ENCODE measurements at regions not wholly inside any gene's neighbourhood (a gene's known extent, or its start where the extent isn't known, plus 50 kb on each side); places are given as distances from the start of the nearest gene placed in this dataset.

DNA sequence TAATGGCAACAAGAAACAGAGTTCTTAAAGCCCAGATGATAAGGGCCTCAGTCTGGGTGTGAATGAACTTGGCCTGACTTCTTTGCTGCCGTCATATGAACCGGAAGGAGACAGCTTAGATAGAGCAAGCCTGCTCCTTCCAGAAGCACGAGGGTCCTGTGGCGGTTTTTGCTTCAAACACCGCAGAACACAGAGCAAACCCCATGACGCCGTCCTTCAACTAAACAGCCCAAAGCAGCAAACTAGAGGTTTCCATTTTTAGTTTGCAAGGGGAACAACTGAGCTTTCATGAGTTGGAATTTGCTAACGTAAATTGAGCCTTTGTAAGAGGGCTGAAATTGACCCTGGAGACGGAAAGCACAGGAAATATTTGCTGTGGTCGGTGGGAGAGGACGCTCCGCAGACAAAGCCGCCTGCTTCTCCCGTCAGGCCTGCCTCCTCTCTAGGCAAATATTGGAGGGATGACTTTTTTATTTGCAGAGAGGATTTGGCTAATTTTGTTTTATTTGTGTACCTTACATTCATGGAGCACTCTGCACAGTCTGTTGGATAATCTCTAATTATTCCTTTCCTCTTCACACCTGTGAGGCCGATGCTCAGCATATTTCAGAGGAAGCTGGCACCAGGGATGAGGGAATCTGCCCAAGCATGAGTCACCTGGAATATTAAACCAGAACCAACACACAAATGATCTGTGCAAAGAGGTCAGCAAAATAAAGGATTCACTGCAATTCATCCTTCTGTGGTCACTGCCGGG lies 134.0 kb upstream of the NCK2 start:
- ATAC-seq (replicated peaks in 1 of 4) = no peak
- CTCF ChIA-PET = no interaction called here
- H3K4me3 Mint-ChIP-seq = no peak overlapping the region

DNA sequence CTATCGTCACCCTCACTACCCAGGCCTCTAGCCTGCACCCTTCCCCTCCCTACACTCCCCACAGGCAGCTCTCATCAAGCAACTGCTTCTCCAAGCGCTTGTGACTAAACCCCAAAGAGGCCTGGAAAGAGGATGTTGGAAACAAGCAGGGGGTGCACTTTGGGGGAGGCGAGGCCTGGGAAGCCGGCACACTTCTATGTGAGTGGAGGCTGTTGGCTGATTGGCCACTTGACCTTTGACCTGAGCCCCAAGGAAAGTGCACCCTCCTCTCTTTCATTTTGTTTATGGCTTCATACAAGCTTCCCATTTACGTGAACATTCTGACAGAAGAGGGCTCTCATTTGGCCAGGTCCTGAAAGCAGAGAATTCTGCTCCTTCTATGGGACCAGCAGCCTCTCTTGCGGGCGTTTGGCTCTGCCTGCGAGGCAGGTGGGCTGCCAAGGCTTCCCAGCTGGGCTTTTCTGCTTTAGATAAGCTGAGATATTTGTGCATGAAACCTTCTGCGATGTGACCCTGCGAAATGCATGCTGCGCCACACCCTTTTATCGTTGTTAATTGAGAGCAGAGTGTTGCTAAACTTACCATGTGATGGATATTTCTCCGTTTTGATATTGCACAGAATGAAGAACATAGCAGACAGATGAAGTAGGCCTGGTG lies 134.8 kb upstream of the NCK2 start:
- WGBS (ENCODE audit: insufficient coverage) = 88% methylated on average over 10 of the region's 13 CpGs
- no peak overlapping the region for H3K27ac Mint-ChIP-seq
- no peaks in the 10 kb centered on the region for H3K27me3 Mint-ChIP-seq
- no peaks in the 10 kb centered on the region for H3K4me1 ChIP-seq (ENCODE audit: control insufficient read depth in 1 of 2, extremely low read depth in 1 of 2, insufficient read depth in 2 of 2, low read length in 2 of 2)
- H3K4me3 Mint-ChIP-seq = no peak overlapping the region
- H3K9me3 ChIP-seq = no peaks in the 10 kb centered on the region
- ChIA-PET CTCF (no interaction called here), POLR2A (no interaction called here)
- H3K4me3 ChIP-seq (ENCODE audit: control insufficient read depth in 1 of 2, extremely low read depth in 1 of 2, low read length in 1 of 2) = no peak overlapping the region
- no peaks in the 10 kb centered on the region for H3K9me3 Mint-ChIP-seq
- ATAC-seq (replicated peaks in 1 of 4) = no peak
- no peaks in the 10 kb centered on the region for H3K36me3 Mint-ChIP-seq
- DNase-seq = no peak
- H3K36me3 ChIP-seq (ENCODE audit: control insufficient read depth in 2 of 2, extremely low read depth in 1 of 2, insufficient read depth in 1 of 2, low read length in 1 of 2) = no peaks in the 10 kb centered on the region
- H3K27ac ChIP-seq (ENCODE audit: low read length) = no peak overlapping the region
- no peaks in the 10 kb centered on the region for H3K4me1 Mint-ChIP-seq
- H3K27me3 ChIP-seq (replicated peaks in 1 of 2; ENCODE audit: control insufficient read depth in 2 of 2, extremely low read depth in 1 of 2, insufficient read depth in 2 of 2, low read length in 1 of 2) = no peaks in the 10 kb centered on the region

More for the DNA sequence above, 134.0 kb upstream of the NCK2 start:
- H3K9me3 Mint-ChIP-seq = no peaks in the 10 kb centered on the region
- no peak overlapping the region for H3K4me3 ChIP-seq (ENCODE audit: control insufficient read depth in 1 of 2, extremely low read depth in 1 of 2, low read length in 1 of 2)
- POLR2A ChIA-PET = no interaction called here
- H3K27ac Mint-ChIP-seq = no peak overlapping the region
- H3K27me3 Mint-ChIP-seq = no peaks in the 10 kb centered on the region
- H3K4me1 ChIP-seq (ENCODE audit: control insufficient read depth in 1 of 2, extremely low read depth in 1 of 2, insufficient read depth in 2 of 2, low read length in 2 of 2) = no peaks in the 10 kb centered on the region
- H3K27ac ChIP-seq (ENCODE audit: low read length) = no peak overlapping the region
- H3K36me3 Mint-ChIP-seq = no peaks in the 10 kb centered on the region
- no peaks in the 10 kb centered on the region for H3K36me3 ChIP-seq (ENCODE audit: control insufficient read depth in 2 of 2, extremely low read depth in 1 of 2, insufficient read depth in 1 of 2, low read length in 1 of 2)
- DNase-seq = no peak
- 88% methylated on average over 10 of the region's 16 CpGs for WGBS (ENCODE audit: insufficient coverage)
- H3K4me1 Mint-ChIP-seq = no peaks in the 10 kb centered on the region
- no peaks in the 10 kb centered on the region for H3K27me3 ChIP-seq (replicated peaks in 1 of 2; ENCODE audit: control insufficient read depth in 2 of 2, extremely low read depth in 1 of 2, insufficient read depth in 2 of 2, low read length in 1 of 2)
- H3K9me3 ChIP-seq = no peaks in the 10 kb centered on the region

DNA sequence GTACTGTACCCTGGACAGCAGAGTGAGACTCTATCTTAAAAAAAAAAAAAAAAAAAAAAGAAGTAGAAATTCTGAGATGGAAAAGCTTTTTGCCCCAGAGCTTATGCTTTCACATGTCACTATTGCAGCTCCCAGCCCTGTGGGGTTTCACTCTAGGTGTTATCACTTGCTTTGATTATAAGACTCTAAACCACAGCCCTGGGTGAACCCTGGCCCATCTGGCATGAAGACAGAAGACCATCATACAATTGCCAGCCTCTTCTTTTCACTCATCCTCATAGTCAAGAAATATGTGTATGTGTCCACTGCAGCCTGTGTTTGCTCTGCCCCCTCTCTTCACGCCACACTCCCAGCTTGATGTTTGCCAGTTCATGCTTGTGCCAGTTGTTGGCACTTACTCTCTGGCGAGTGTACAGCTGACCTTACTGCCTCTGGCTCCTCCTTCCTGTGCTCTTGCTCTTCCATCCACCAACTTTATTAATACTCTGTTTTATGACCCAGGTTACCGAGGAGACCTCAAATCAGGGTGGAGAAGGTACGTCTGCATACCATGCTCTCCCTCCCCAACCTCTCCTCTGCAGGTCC lies 136.7 kb upstream of the NCK2 start:
- H3K27ac Mint-ChIP-seq = no peak overlapping the region
- H3K9me3 ChIP-seq = no peaks in the 10 kb centered on the region
- H3K36me3 Mint-ChIP-seq = no peaks in the 10 kb centered on the region
- 83% methylated on average over 4 of the region's 4 CpGs for WGBS (ENCODE audit: insufficient coverage)
- CTCF ChIA-PET = no interaction called here
- H3K4me3 Mint-ChIP-seq = no peak overlapping the region
- no peaks in the 10 kb centered on the region for H3K9me3 Mint-ChIP-seq
- ATAC-seq (replicated peaks in 1 of 4) (no peak), DNase-seq (no peak)
- no peaks in the 10 kb centered on the region for H3K36me3 ChIP-seq (ENCODE audit: control insufficient read depth in 2 of 2, extremely low read depth in 1 of 2, insufficient read depth in 1 of 2, low read length in 1 of 2)
- no peak overlapping the region for H3K27ac ChIP-seq (ENCODE audit: low read length)
- no peaks in the 10 kb centered on the region for H3K27me3 Mint-ChIP-seq
- POLR2A ChIA-PET = interaction anchor here in 1 of 2 donors (0.6 kb wide), 1 partner anchor 219 kb away, joined by 4 read pairs; no protein-coding TSS in a partner anchor
- H3K4me3 ChIP-seq (ENCODE audit: control insufficient read depth in 1 of 2, extremely low read depth in 1 of 2, low read length in 1 of 2) = no peak overlapping the region
- no peaks in the 10 kb centered on the region for H3K27me3 ChIP-seq (replicated peaks in 1 of 2; ENCODE audit: control insufficient read depth in 2 of 2, extremely low read depth in 1 of 2, insufficient read depth in 2 of 2, low read length in 1 of 2)
- no peaks in the 10 kb centered on the region for H3K4me1 ChIP-seq (ENCODE audit: control insufficient read depth in 1 of 2, extremely low read depth in 1 of 2, insufficient read depth in 2 of 2, low read length in 2 of 2)
- H3K4me1 Mint-ChIP-seq = no peaks in the 10 kb centered on the region

DNA sequence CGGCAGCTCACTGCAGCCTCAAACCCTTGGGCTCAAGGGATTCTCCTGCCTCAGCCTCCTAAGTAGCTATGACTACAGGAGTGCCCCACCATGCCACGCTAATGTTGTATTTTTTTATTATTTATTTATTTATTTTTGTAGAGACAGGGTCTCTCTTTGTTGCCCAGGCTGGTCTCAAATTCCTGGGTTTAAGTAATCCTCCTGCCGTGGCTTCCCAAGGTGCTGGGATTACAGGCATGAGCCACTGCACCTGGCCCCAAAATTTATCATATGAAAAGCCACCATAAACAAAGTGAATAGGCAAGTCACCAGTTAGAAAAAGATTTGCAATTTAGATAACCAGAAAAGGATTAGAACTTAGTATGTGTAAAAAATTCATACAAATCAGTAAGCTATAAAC lies 138.6 kb upstream of the NCK2 start:
- H3K4me1 ChIP-seq (ENCODE audit: control insufficient read depth in 1 of 2, extremely low read depth in 1 of 2, insufficient read depth in 2 of 2, low read length in 2 of 2) = no peaks in the 10 kb centered on the region
- H3K27me3 ChIP-seq (replicated peaks in 1 of 2; ENCODE audit: control insufficient read depth in 2 of 2, extremely low read depth in 1 of 2, insufficient read depth in 2 of 2, low read length in 1 of 2) = no peaks in the 10 kb centered on the region
- ATAC-seq (replicated peaks in 1 of 4) (no peak), DNase-seq (no peak)
- ChIA-PET CTCF (no interaction called here), POLR2A (no interaction called here)
- H3K27ac ChIP-seq (ENCODE audit: low read length) = no peak overlapping the region
- Mint-ChIP-seq H3K27ac (no peak overlapping the region), H3K36me3 (no peaks in the 10 kb centered on the region), H3K27me3 (peaks cover 0 to 2% of the 10 kb centered on the region in 2 donors), H3K4me1 (no peaks in the 10 kb centered on the region), H3K9me3 (no peaks in the 10 kb centered on the region), H3K4me3 (no peak overlapping the region)
- no peaks in the 10 kb centered on the region for H3K9me3 ChIP-seq
- 80% methylated on average over 1 of the region's 3 CpGs for WGBS (ENCODE audit: insufficient coverage)
- no peaks in the 10 kb centered on the region for H3K36me3 ChIP-seq (ENCODE audit: control insufficient read depth in 2 of 2, extremely low read depth in 1 of 2, insufficient read depth in 1 of 2, low read length in 1 of 2)
- H3K4me3 ChIP-seq (ENCODE audit: control insufficient read depth in 1 of 2, extremely low read depth in 1 of 2, low read length in 1 of 2) = no peak overlapping the region

DNA sequence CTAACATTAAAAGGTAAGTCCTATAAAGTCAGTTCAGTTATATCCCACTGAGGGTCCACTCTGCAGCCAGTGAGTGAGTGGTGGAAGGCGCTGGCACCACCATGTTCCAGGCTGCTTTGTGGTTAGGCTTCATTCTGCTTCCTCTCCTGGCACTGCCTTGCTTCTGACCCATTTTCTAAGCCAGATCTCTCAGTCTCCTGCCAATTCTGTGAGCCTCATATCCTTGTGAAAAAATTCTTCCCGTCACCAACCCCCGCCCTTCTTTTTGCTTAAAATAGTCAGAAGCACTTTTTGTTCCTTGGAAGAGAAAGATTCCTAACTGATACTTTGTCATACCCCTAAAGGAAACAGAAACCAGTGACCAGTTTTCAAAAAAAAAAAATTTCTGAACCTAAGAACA lies 139.8 kb upstream of the NCK2 start:
- Histone ChIP-seq H3K27me3 (replicated peaks in 1 of 2; ENCODE audit: control insufficient read depth in 2 of 2, extremely low read depth in 1 of 2, insufficient read depth in 2 of 2, low read length in 1 of 2) (no peaks in the 10 kb centered on the region), H3K36me3 (ENCODE audit: control insufficient read depth in 2 of 2, extremely low read depth in 1 of 2, insufficient read depth in 1 of 2, low read length in 1 of 2) (no peaks in the 10 kb centered on the region), H3K9me3 (no peaks in the 10 kb centered on the region), H3K4me3 (ENCODE audit: control insufficient read depth in 1 of 2, extremely low read depth in 1 of 2, low read length in 1 of 2) (no peak overlapping the region), H3K27ac (ENCODE audit: low read length) (no peak overlapping the region), H3K4me1 (ENCODE audit: control insufficient read depth in 1 of 2, extremely low read depth in 1 of 2, insufficient read depth in 2 of 2, low read length in 2 of 2) (no peaks in the 10 kb centered on the region)
- Mint-ChIP-seq H3K27me3 (peaks cover 0 to 2% of the 10 kb centered on the region in 2 donors), H3K36me3 (no peaks in the 10 kb centered on the region), H3K4me1 (no peaks in the 10 kb centered on the region), H3K27ac (no peak overlapping the region), H3K4me3 (no peak overlapping the region), H3K9me3 (no peaks in the 10 kb centered on the region)
- POLR2A ChIA-PET = no interaction called here
- no CpG with 5 or more reads among the region's 3 CpGs for WGBS (ENCODE audit: insufficient coverage)
- no peak for ATAC-seq (replicated peaks in 1 of 4)
- CTCF ChIA-PET = no interaction called here
- DNase-seq = no peak

DNA sequence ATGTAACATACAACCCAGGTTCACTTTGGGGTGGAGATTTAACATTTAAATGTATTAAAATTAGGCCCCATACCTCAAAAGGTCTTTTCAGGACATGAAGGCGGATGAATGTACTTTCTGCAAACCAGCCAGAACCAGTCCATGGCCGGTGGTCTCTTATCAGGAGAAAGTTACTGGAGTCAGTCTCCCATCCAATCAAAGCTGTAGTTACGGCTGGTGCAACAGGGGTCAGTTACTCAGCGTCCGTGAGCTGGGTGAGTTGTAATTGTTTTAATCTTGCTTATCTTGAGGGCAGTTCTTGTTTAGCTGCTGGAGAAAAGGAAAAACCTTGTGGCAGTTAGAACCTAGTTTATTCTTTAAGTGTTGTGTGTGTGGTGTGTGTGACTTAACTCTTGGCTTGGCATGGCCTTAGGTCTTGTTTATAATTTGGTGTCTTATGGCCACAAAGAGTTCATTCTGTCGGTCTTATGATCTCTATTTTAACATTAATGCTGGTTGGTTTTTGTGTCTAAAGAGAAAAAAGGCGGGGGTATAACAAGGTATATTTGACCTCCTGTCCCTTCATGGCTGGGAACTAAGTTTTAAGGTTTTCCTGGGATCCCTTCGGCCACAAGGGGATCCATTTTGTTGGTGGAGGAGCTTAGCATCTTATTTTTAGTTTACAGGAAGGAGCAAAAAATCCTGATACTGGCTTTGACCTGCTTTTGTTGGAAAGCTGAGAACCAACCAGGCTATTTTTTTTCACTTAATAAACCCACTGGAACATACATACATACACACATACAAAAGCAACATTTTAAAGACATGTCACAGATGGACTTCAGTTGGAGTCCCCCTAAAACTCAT lies 143.5 kb upstream of the NCK2 start:
- WGBS (ENCODE audit: insufficient coverage) = 100% methylated on average over 2 of the region's 8 CpGs
- Mint-ChIP-seq H3K27me3 (peaks cover 0 to 2% of the 10 kb centered on the region in 2 donors), H3K4me3 (no peak overlapping the region), H3K9me3 (no peaks in the 10 kb centered on the region), H3K4me1 (peaks cover 9 to 22% (median 21%) of the 10 kb centered on the region in 3 donors), H3K36me3 (no peaks in the 10 kb centered on the region), H3K27ac (no peak overlapping the region)
- Histone ChIP-seq H3K4me3 (ENCODE audit: control insufficient read depth in 1 of 2, extremely low read depth in 1 of 2, low read length in 1 of 2) (no peak overlapping the region), H3K27me3 (replicated peaks in 1 of 2; ENCODE audit: control insufficient read depth in 2 of 2, extremely low read depth in 1 of 2, insufficient read depth in 2 of 2, low read length in 1 of 2) (no peaks in the 10 kb centered on the region), H3K27ac (ENCODE audit: low read length) (no peak overlapping the region), H3K4me1 (ENCODE audit: control insufficient read depth in 1 of 2, extremely low read depth in 1 of 2, insufficient read depth in 2 of 2, low read length in 2 of 2) (peaks cover 4 to 13% of the 10 kb centered on the region in 2 experiments), H3K36me3 (ENCODE audit: control insufficient read depth in 2 of 2, extremely low read depth in 1 of 2, insufficient read depth in 1 of 2, low read length in 1 of 2) (no peaks in the 10 kb centered on the region), H3K9me3 (no peaks in the 10 kb centered on the region)
- DNase-seq (no peak), ATAC-seq (replicated peaks in 1 of 4) (no peak)
- ChIA-PET CTCF (interaction anchor here in 1 of 2 donors (0.5 kb wide), 1 partner anchor 200 kb away, joined by 4 read pairs; no protein-coding TSS in a partner anchor), POLR2A (no interaction called here)
